Nephron (organoid): ENCODE measurements at regions not wholly inside any gene's neighbourhood (a gene's known extent, or its start where the extent isn't known, plus 50 kb on each side); places are given as distances from the start of the nearest gene placed in this dataset.

ENCODE experiments used
- H3K27ac Mint-ChIP-seq, 3 experiments: 2 replicates each; pipeline ENCODE4 v1.8.0; 2020; ENCODE audit warnings: mixed read lengths in 3 of 3, mild to moderate bottlenecking in 2 of 3, moderate library complexity in 1 of 3
- H3K27me3 Mint-ChIP-seq: 2 replicates; pipeline ENCODE4 v1.8.0; 2021; ENCODE audit warnings: low read depth, mild to moderate bottlenecking, moderate library complexity, mixed read lengths
- H3K36me3 Mint-ChIP-seq: 2 replicates; pipeline ENCODE4 v1.8.0; 2020; ENCODE audit warnings: low read depth, mixed read lengths
- H3K4me1 Mint-ChIP-seq: 2 replicates; pipeline ENCODE4 v1.8.0; 2020; ENCODE audit warnings: mixed read lengths
- H3K4me3 Mint-ChIP-seq, 3 experiments: 2 replicates each; pipeline ENCODE4 v1.8.0; 2020; ENCODE audit warnings: mild to moderate bottlenecking in 3 of 3, mixed read lengths in 3 of 3, moderate library complexity in 2 of 3
- H3K9me3 Mint-ChIP-seq: 2 replicates; pipeline ENCODE4 v1.8.0; 2020; ENCODE audit warnings: mixed read lengths
- TF ChIP-seq, protein P1 (sequence below), 3 experiments: fragments of 200-600 bp; sonication (generic); IDR thresholded peaks; one replicate each; pipeline ENCODE4 v1.5.0; 2021; ENCODE audit warnings: antibody characterized with exemption in 3 of 3; ENCODE audit not compliant: unreplicated experiment in 3 of 3

DNA sequence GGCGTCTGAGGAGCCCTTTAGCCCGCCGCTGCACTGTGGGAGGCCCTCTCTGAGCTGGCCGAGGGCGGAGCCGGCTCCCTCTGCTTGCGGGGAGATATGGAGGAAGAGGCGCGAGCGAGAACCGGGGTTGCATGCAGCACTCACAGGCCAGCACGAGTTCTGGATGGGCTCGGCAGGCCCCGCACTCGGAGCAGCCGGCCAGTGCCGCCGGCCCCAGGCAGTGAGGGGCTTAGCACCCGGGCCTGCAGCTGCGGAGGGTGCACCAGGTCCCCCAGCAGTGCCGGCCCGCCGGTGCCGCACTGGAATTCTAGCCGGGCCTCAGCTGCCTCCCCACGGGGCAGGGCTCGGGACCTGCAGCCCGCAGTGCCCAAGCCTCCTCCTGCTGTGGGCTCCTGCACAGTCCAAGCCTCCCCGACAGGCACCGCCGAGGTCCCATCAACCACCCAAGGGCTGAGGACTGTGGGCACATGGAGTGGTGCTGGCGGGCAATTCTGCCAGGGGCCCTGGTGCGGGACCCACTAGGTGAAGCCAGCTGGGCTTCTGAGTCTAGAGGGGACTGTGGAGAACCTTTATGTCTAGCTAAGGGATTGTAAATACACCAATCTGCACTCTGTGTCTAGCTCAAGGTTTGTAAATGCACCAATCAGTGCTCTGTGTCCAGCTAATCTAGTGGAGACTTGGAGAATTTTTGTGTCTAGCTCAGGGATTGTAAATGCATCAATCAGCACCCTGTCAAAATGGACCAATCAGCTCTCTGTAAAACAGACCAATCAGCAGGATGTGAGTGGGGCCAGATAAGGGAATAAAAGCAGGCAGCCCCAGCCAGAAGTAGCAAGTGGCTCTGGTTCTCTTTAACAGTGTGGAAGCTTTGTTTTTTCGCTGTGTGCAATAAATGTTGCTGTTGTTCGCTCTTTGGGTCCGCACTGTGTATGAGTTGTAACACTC, 329.7 kb upstream of the JARID2 start:
- TF ChIP-seq, protein P1, sequence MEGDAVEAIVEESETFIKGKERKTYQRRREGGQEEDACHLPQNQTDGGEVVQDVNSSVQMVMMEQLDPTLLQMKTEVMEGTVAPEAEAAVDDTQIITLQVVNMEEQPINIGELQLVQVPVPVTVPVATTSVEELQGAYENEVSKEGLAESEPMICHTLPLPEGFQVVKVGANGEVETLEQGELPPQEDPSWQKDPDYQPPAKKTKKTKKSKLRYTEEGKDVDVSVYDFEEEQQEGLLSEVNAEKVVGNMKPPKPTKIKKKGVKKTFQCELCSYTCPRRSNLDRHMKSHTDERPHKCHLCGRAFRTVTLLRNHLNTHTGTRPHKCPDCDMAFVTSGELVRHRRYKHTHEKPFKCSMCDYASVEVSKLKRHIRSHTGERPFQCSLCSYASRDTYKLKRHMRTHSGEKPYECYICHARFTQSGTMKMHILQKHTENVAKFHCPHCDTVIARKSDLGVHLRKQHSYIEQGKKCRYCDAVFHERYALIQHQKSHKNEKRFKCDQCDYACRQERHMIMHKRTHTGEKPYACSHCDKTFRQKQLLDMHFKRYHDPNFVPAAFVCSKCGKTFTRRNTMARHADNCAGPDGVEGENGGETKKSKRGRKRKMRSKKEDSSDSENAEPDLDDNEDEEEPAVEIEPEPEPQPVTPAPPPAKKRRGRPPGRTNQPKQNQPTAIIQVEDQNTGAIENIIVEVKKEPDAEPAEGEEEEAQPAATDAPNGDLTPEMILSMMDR (IDR thresholded peaks at IDR 0.05; ENCODE audit: unreplicated experiment in 3 of 3) = no peak
- peaks cover 61% of the 10 kb centered on the region for H3K4me1 Mint-ChIP-seq
- no peak overlapping the region for H3K4me3 Mint-ChIP-seq
- no peaks in the 10 kb centered on the region for H3K36me3 Mint-ChIP-seq
- H3K27ac Mint-ChIP-seq = peak overlapping the region in 1 of 3 experiments; percentile 22
- H3K27me3 Mint-ChIP-seq = peaks cover 7% of the 10 kb centered on the region
- H3K9me3 Mint-ChIP-seq = no peaks in the 10 kb centered on the region

GRCh38 chr6:14917109-14917910, 328.6 kb upstream of the JARID2 start:
- peaks cover 61% of the 10 kb centered on the region for H3K4me1 Mint-ChIP-seq
- TF ChIP-seq, protein P1 (IDR thresholded peaks at IDR 0.05; ENCODE audit: unreplicated experiment in 3 of 3) = no peak
- no peak overlapping the region for H3K4me3 Mint-ChIP-seq
- H3K36me3 Mint-ChIP-seq = no peaks in the 10 kb centered on the region
- H3K27me3 Mint-ChIP-seq = peaks cover 7% of the 10 kb centered on the region
- H3K9me3 Mint-ChIP-seq = no peaks in the 10 kb centered on the region
- H3K27ac Mint-ChIP-seq = peak overlapping the region in 2 of 3 experiments; percentile 22 to 51

DNA sequence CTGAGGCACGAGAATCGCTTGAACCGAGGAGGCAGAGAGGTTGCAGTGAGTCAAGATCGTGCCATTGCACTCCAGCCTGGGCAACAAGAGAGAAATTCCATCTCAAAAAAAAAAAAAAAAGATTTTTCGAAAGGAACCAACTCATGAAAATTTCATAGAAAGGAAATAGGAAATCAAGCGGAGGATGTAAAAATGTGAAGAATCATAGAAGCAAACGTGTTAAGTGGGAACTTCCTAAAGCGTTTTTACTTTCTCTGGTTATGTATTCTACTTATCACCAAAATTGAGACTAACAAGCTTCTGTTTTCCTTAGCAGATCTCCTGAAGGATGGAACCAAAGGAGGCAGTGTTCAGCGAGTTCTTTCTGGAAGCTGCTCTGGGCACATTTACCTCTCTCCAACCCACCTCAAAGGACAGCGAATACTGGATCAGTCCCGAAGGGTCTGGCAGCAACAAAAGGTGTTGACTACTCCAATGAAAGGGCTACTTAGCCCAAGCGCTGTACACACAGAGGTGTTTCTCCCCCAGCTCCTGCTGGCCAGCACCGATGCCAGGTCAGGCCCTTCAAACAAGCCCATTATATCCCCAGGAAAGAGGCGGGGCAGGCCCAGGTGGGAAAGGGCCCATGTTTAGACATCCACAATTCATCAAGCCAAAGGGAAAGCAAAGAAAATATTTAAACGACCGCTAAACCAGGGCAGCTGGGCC, 327.5 kb upstream of the JARID2 start:
- no peak overlapping the region for H3K4me3 Mint-ChIP-seq
- H3K27ac Mint-ChIP-seq = peak overlapping the region in 1 of 3 experiments; percentile 33
- peaks cover 62% of the 10 kb centered on the region for H3K4me1 Mint-ChIP-seq
- no peaks in the 10 kb centered on the region for H3K9me3 Mint-ChIP-seq
- H3K36me3 Mint-ChIP-seq = no peaks in the 10 kb centered on the region
- TF ChIP-seq, protein P1 (IDR thresholded peaks at IDR 0.05; ENCODE audit: unreplicated experiment in 3 of 3) = no peak
- H3K27me3 Mint-ChIP-seq = peaks cover 7% of the 10 kb centered on the region

- peak overlapping the region in 1 of 3 experiments; percentile 33 for H3K27ac Mint-ChIP-seq
- H3K4me1 Mint-ChIP-seq = peaks cover 64% of the 10 kb centered on the region
- H3K27me3 Mint-ChIP-seq = peaks cover 7% of the 10 kb centered on the region
- H3K9me3 Mint-ChIP-seq = no peaks in the 10 kb centered on the region
- TF ChIP-seq, protein P1 (IDR thresholded peaks at IDR 0.05; ENCODE audit: unreplicated experiment in 3 of 3) = no peak
- no peak overlapping the region for H3K4me3 Mint-ChIP-seq
- H3K36me3 Mint-ChIP-seq = no peaks in the 10 kb centered on the region
Measured at GRCh38 chr6:14919038-14919670, 326.7 kb upstream of the JARID2 start.

- Mint-ChIP-seq H3K4me3 (peak overlapping the region in 1 of 3 experiments; percentile 26), H3K27ac (peak overlapping the region in 1 of 3 experiments; percentile 36), H3K4me1 (peaks cover 76% of the 10 kb centered on the region), H3K9me3 (no peaks in the 10 kb centered on the region), H3K27me3 (peaks cover 7% of the 10 kb centered on the region), H3K36me3 (no peaks in the 10 kb centered on the region)
- TF ChIP-seq, protein P1 (IDR thresholded peaks at IDR 0.05; ENCODE audit: unreplicated experiment in 3 of 3) = no peak
Measured at GRCh38 chr6:14920276-14920675, 325.6 kb upstream of the JARID2 start.
